GM21619 (cell line): ENCODE measurements at regions not wholly inside any gene's neighbourhood (a gene's known extent, or its start where the extent isn't known, plus 50 kb on each side); places are given as distances from the start of the nearest gene placed in this dataset.
"Not testable (repeated sequence)": the region's sequence is repeated elsewhere in the genome, so short reads cannot be mapped to it uniquely, and the experiment has no call there.

ENCODE experiments used
- ATAC-seq: cut with Tn5 transposase; IDR thresholded peaks from one replicate; pipeline ENCODE4 v1.9.1; 2021; ENCODE audit not compliant: unreplicated experiment

- ATAC-seq, result not testable (repeated sequence)
Observed at GRCh38 chr1:144031550-144031949, 59.8 kb upstream of the FAM72C start.

GRCh38 chr1:144026022-144026421, 54.2 kb upstream of the FAM72C start:
- peak; percentile 88 for ATAC-seq

GRCh38 chr1:144021690-144022384, 50.1 kb upstream of the FAM72C start:
- not testable (repeated sequence) for ATAC-seq
